ENCODE measurements at regions not wholly inside any gene's neighbourhood (a gene's known extent, or its start where the extent isn't known, plus 50 kb on each side); places are given as distances from the start of the nearest gene placed in this dataset.
"Not testable (repeated sequence)": the region's sequence is repeated elsewhere in the genome, so short reads cannot be mapped to it uniquely, and the experiment has no call there.

- ATAC-seq; DNase-seq (ENCODE audit: low spot score); intact Hi-C loops (cut with DNase I): not testable (repeated sequence)
Observed at GRCh38 chr16:29355339-29356059, 51.0 kb downstream of the NPIPB11 start.

GRCh38 chr16:29354449-29354848 lies 52.1 kb downstream of the NPIPB11 start:
- ATAC-seq, result peak; percentile 85
- intact Hi-C loops (cut with DNase I); DNase-seq (ENCODE audit: low spot score): not testable (repeated sequence)

GRCh38 chr16:29352617-29352999 lies 53.9 kb downstream of the NPIPB11 start:
- ATAC-seq; DNase-seq (ENCODE audit: low spot score); intact Hi-C loops (cut with DNase I): not testable (repeated sequence)

- ATAC-seq; intact Hi-C loops (cut with DNase I); DNase-seq (ENCODE audit: low spot score): not testable (repeated sequence)
Observed at GRCh38 chr16:29351970-29352616, 54.4 kb downstream of the NPIPB11 start.

GRCh38 chr16:29351271-29351969 lies 55.1 kb downstream of the NPIPB11 start:
- intact Hi-C loops (cut with DNase I); ATAC-seq; DNase-seq (ENCODE audit: low spot score): not testable (repeated sequence)

GRCh38 chr16:29349966-29350365 lies 56.5 kb downstream of the NPIPB11 start:
- intact Hi-C loops (cut with DNase I), result not testable (repeated sequence)
- ATAC-seq, result peak; percentile 76
- DNase-seq (ENCODE audit: low spot score), result peak; percentile 80

- peak; percentile 71 for ATAC-seq
- intact Hi-C loops (cut with DNase I); DNase-seq (ENCODE audit: low spot score): not testable (repeated sequence)
Observed at GRCh38 chr16:29348748-29349147, 57.8 kb downstream of the NPIPB11 start.

- ATAC-seq, result peak; percentile 13
- intact Hi-C loops (cut with DNase I); DNase-seq (ENCODE audit: low spot score): not testable (repeated sequence)
Observed at GRCh38 chr16:29348123-29348690, 58.3 kb downstream of the NPIPB11 start.

- ATAC-seq; DNase-seq (ENCODE audit: low spot score); intact Hi-C loops (cut with DNase I): not testable (repeated sequence)
Observed at GRCh38 chr16:29346796-29347580, 59.5 kb downstream of the NPIPB11 start.

GRCh38 chr16:29346203-29346602 lies 60.3 kb downstream of the NPIPB11 start:
- ATAC-seq; intact Hi-C loops (cut with DNase I); DNase-seq (ENCODE audit: low spot score): not testable (repeated sequence)

- DNase-seq (ENCODE audit: low spot score); intact Hi-C loops (cut with DNase I); ATAC-seq: not testable (repeated sequence)
Observed at GRCh38 chr16:29342937-29343336, 63.6 kb downstream of the NPIPB11 start.

GRCh38 chr16:29340779-29341438 lies 65.6 kb downstream of the NPIPB11 start:
- ATAC-seq, result peak; percentile 38
- intact Hi-C loops (cut with DNase I); DNase-seq (ENCODE audit: low spot score): not testable (repeated sequence)

- ATAC-seq; DNase-seq (ENCODE audit: low spot score); intact Hi-C loops (cut with DNase I): not testable (repeated sequence)
Observed at GRCh38 chr16:29340235-29340634, 66.3 kb downstream of the NPIPB11 start.

- DNase-seq (ENCODE audit: low spot score); intact Hi-C loops (cut with DNase I): not testable (repeated sequence)
- ATAC-seq, result peak; percentile 16
Observed at GRCh38 chr16:29338821-29339700, 67.5 kb downstream of the NPIPB11 start.

- intact Hi-C loops (cut with DNase I), result not testable (repeated sequence)
Observed at GRCh38 chr16:29337385-29337901, 69.1 kb downstream of the NPIPB11 start.

GRCh38 chr16:29335549-29335846 lies 71.0 kb downstream of the NPIPB11 start:
- intact Hi-C loops (cut with DNase I), result not testable (repeated sequence)

More at GRCh38 chr16:29337385-29337901, 69.1 kb downstream of the NPIPB11 start:
- not testable (repeated sequence) for ATAC-seq; DNase-seq (ENCODE audit: low spot score)

More at GRCh38 chr16:29335549-29335846, 71.0 kb downstream of the NPIPB11 start:
- not testable (repeated sequence) for DNase-seq (ENCODE audit: low spot score)
- ATAC-seq, result peak; percentile 57

Measured in sciatic nerve (tissue), 2 donors.